H1 (cell line): ENCODE measurements at regions not wholly inside any gene's neighbourhood (a gene's known extent, or its start where the extent isn't known, plus 50 kb on each side); places are given as distances from the start of the nearest gene placed in this dataset.

ENCODE experiments used
- CTCF ChIA-PET: fragments of 300-600 bp; sonication (Branson Sonifier 250); formaldehyde crosslinking; loops from one replicate; lab custom pipeline; 2021; ENCODE audit not compliant: partially characterized antibody; lab: Charles Lee
- POLR2A ChIA-PET: fragments of 300-600 bp; sonication (Branson Sonifier 250); formaldehyde crosslinking; loops from one replicate; lab custom pipeline; 2021; ENCODE audit warnings: inconsistent platforms; ENCODE audit not compliant: partially characterized antibody; lab: Charles Lee
- DNase-seq, 2 experiments: peaks; one replicate each; pipeline versions ENCODE4 v3.0.0 to v3.0.0-alpha.2; 2010 to 2022; ENCODE audit warnings: low spot score in 2 of 2, low read depth in 1 of 2, mixed read lengths in 1 of 2
- FAIRE-seq: peaks from 2 replicates; lab custom pipeline; 2011; peaks lifted over from hg19 to GRCh38; lab: Jason Lieb, UNC
- H2AFZ ChIP-seq: 2 replicates; pipeline ENCODE4 v1.8.1; 2012; ENCODE audit warnings: low read length, inconsistent platforms
- H2AK5ac ChIP-seq: 2 replicates; pipeline ENCODE4 v1.6.1; 2013; ENCODE audit warnings: low read depth, low read length
- H2BK120ac ChIP-seq: replicated peaks from 2 replicates; pipeline ENCODE3; 2013; ENCODE audit warnings: low read depth, low read length, inconsistent platforms
- H2BK12ac ChIP-seq: 2 replicates; pipeline ENCODE4 v1.6.1; 2013; ENCODE audit warnings: low read depth, low read length
- H2BK15ac ChIP-seq: 2 replicates; pipeline ENCODE4 v1.6.1; 2013; ENCODE audit warnings: low read length
- H2BK20ac ChIP-seq: 2 replicates; pipeline ENCODE4 v1.6.1; 2013; ENCODE audit warnings: low read length
- H2BK5ac ChIP-seq: 2 replicates; pipeline ENCODE4 v1.6.1; 2013; ENCODE audit warnings: low read depth, low read length
- H3K14ac ChIP-seq: 2 replicates; pipeline ENCODE4 v1.6.1; 2013; ENCODE audit warnings: inconsistent platforms; ENCODE audit not compliant: insufficient read length
- H3K18ac ChIP-seq: 2 replicates; pipeline ENCODE4 v1.6.1; 2013; ENCODE audit warnings: low read length; ENCODE audit errors: extremely low read depth
- H3K23ac ChIP-seq: 2 replicates; pipeline ENCODE4 v1.6.1; 2013; ENCODE audit warnings: inconsistent platforms; ENCODE audit not compliant: insufficient read length
- H3K23me2 ChIP-seq: 2 replicates; pipeline ENCODE4 v1.6.1; 2013; ENCODE audit warnings: low read depth, low read length
- H3K27ac ChIP-seq: 2 replicates; pipeline ENCODE4 v1.6.1; 2011; ENCODE audit warnings: low read depth, low read length, inconsistent platforms
- H3K27me3 ChIP-seq, 4 experiments: replicated peaks in 1 of 4; 1 replicate in 1 of 4; 2 replicates in 3 of 4; pipeline versions ENCODE4 v1.6.1 to v1.8.1; 2011 to 2013; ENCODE audit warnings: low read length in 3 of 4, mild to moderate bottlenecking in 3 of 4, inconsistent platforms in 2 of 4, mixed read lengths in 2 of 4, moderate library complexity in 1 of 4; ENCODE audit not compliant: control insufficient read depth in 3 of 4, insufficient read depth in 3 of 4; ENCODE audit errors: extremely low read depth in 1 of 4
- H3K36me3 ChIP-seq, 4 experiments: 2 replicates each; pipeline versions ENCODE4 v1.6.1 to v1.8.1; 2011 to 2013; ENCODE audit warnings: mild to moderate bottlenecking in 4 of 4, low read length in 3 of 4, moderate library complexity in 2 of 4, control low read depth in 1 of 4, inconsistent platforms in 1 of 4; ENCODE audit not compliant: insufficient read depth in 4 of 4, control insufficient read depth in 2 of 4
- H3K4ac ChIP-seq: replicated peaks from 2 replicates; pipeline ENCODE3; 2013; ENCODE audit warnings: low read length, low read depth, mixed read lengths, inconsistent platforms; ENCODE audit not compliant: insufficient read length
- H3K4me1 ChIP-seq, 4 experiments: replicated peaks in 1 of 4; 1 replicate in 1 of 4; 2 replicates in 3 of 4; pipeline versions ENCODE4 v1.6.1 to v1.8.1; 2011 to 2013; ENCODE audit warnings: low read length in 3 of 4, inconsistent platforms in 2 of 4, mixed read lengths in 1 of 4; ENCODE audit not compliant: insufficient read depth in 4 of 4, control insufficient read depth in 3 of 4
- H3K4me2 ChIP-seq, 2 experiments: 2 replicates each; pipeline versions ENCODE4 v1.6.1 to v1.8.1; 2011 to 2013; ENCODE audit warnings: low read depth in 2 of 2, low read length in 2 of 2, control low read depth in 1 of 2, inconsistent platforms in 1 of 2, mild to moderate bottlenecking in 1 of 2; ENCODE audit not compliant: insufficient read depth in 1 of 2
- H3K4me3 ChIP-seq, 4 experiments: fragments of 200-600, 300-600 bp in 1 of 4; sonication (generic), shearing (Covaris generic), sonication (Bioruptor Twin) in 1 of 4; 2 replicates each; pipeline versions ENCODE4 v1.5.1 to v1.8.1; 2011 to 2016; ENCODE audit warnings: low read length in 4 of 4, low read depth in 3 of 4, control low read depth in 2 of 4, inconsistent platforms in 2 of 4, mild to moderate bottlenecking in 2 of 4, mixed read lengths in 1 of 4, moderate library complexity in 1 of 4; ENCODE audit not compliant: insufficient read depth in 2 of 4; ENCODE audit errors: extremely low read depth in 1 of 4
- H3K56ac ChIP-seq: replicated peaks from 2 replicates; pipeline ENCODE3; 2013; ENCODE audit warnings: low read depth, mild to moderate bottlenecking, mixed read lengths, low read length, inconsistent platforms; ENCODE audit not compliant: insufficient read length
- H3K79me1 ChIP-seq: 2 replicates; pipeline ENCODE4 v1.6.1; 2013; ENCODE audit warnings: low read depth, low read length, control low read depth
- H3K79me2 ChIP-seq, 2 experiments: 2 replicates each; pipeline versions ENCODE4 v1.6.1 to v1.8.1; 2012 to 2013; ENCODE audit warnings: low read length in 2 of 2, mild to moderate bottlenecking in 2 of 2, inconsistent platforms in 1 of 2; ENCODE audit not compliant: insufficient read depth in 2 of 2, control insufficient read depth in 1 of 2
- H3K9ac ChIP-seq, 4 experiments: replicated peaks in 1 of 4; 1 replicate in 1 of 4; 2 replicates in 3 of 4; pipeline versions ENCODE4 v1.6.1 to v1.8.1; 2011 to 2013; ENCODE audit warnings: low read depth in 3 of 4, low read length in 3 of 4, control low read depth in 2 of 4, mild to moderate bottlenecking in 2 of 4, moderate library complexity in 2 of 4, inconsistent platforms in 1 of 4; ENCODE audit errors: extremely low read depth in 1 of 4
- H3K9me3 ChIP-seq, 2 experiments: 2 replicates each; pipeline versions ENCODE4 v1.6.1 to v1.8.1; 2012 to 2013; ENCODE audit warnings: mild to moderate bottlenecking in 2 of 2, moderate library complexity in 2 of 2, control low read depth in 1 of 2, inconsistent platforms in 1 of 2, low read depth in 1 of 2, low read length in 1 of 2, mixed read lengths in 1 of 2; ENCODE audit not compliant: insufficient read depth in 2 of 2
- H4K20me1 ChIP-seq, 2 experiments: replicated peaks in 1 of 2; 2 replicates each; pipeline versions ENCODE3 to v1.8.1; 2011 to 2013; ENCODE audit warnings: inconsistent platforms in 2 of 2, low read length in 2 of 2, mild to moderate bottlenecking in 1 of 2; ENCODE audit not compliant: insufficient read depth in 2 of 2, control insufficient read depth in 1 of 2
- H4K5ac ChIP-seq: 2 replicates; pipeline ENCODE4 v1.6.1; 2013; ENCODE audit warnings: low read length, low read depth, mixed read lengths, inconsistent platforms; ENCODE audit not compliant: insufficient read length
- H4K8ac ChIP-seq: 2 replicates; pipeline ENCODE4 v1.8.0; 2013; ENCODE audit warnings: mild to moderate bottlenecking, moderate library complexity, low read length, inconsistent platforms; ENCODE audit not compliant: insufficient read depth; ENCODE audit errors: extremely low read depth
- H4K91ac ChIP-seq: replicated peaks from 2 replicates; pipeline ENCODE3; 2013; ENCODE audit warnings: low read length, mixed read lengths, inconsistent platforms; ENCODE audit not compliant: insufficient read length
- BRCA1 ChIP-seq: IDR thresholded peaks from 2 replicates; pipeline ENCODE4 v1.6.1; 2012; ENCODE audit warnings: low read depth, low read length, improper control_type of control experiment
- CBX8 ChIP-seq: fragments of 300-800, 300-1000 bp; sonication (generic); IDR thresholded peaks from 2 replicates; pipeline ENCODE4 v1.7.1; 2016; ENCODE audit warnings: low read depth, low read length, borderline replicate concordance
- EZH2 ChIP-seq: fragments of 200-600 bp; sonication (generic); IDR thresholded peaks from 2 replicates; pipeline ENCODE4 v1.7.1; 2012; ENCODE audit warnings: low read depth, mild to moderate bottlenecking, moderate library complexity, low read length, inconsistent platforms; ENCODE audit not compliant: severe bottlenecking
- JUN ChIP-seq: IDR thresholded peaks from 2 replicates; pipeline ENCODE4 v1.6.1; 2011; ENCODE audit warnings: low read depth, mild to moderate bottlenecking, improper control_type of control experiment, low read length
- MAFK ChIP-seq: IDR thresholded peaks from 2 replicates; pipeline ENCODE4 v1.6.1; 2012; ENCODE audit warnings: low read depth, mild to moderate bottlenecking, improper control_type of control experiment, low read length
- POLR2AphosphoS5 ChIP-seq: IDR thresholded peaks from 2 replicates; pipeline ENCODE4 v1.6.1; 2011; ENCODE audit warnings: low read depth, low read length
- POU5F1 ChIP-seq: IDR thresholded peaks from 2 replicates; pipeline ENCODE4 v1.6.1; 2011; ENCODE audit warnings: low read depth, mild to moderate bottlenecking, low read length, moderate library complexity
- RBBP5 ChIP-seq: IDR thresholded peaks from 2 replicates; pipeline ENCODE4 v1.7.1; 2012; ENCODE audit warnings: low read depth, mild to moderate bottlenecking, inconsistent platforms, low read length, moderate library complexity, borderline replicate concordance
- RFX5 ChIP-seq: IDR thresholded peaks from 2 replicates; pipeline ENCODE4 v1.6.1; 2011; ENCODE audit warnings: low read depth, low read length, improper control_type of control experiment, borderline replicate concordance
- RXRA ChIP-seq: IDR thresholded peaks from 2 replicates; pipeline ENCODE4 v1.6.1; 2011; ENCODE audit warnings: low read depth, mild to moderate bottlenecking, low read length, moderate library complexity; ENCODE audit not compliant: insufficient read depth
- SIN3A ChIP-seq, 2 experiments: IDR thresholded peaks in 1 of 2; conservative IDR thresholded peaks in 1 of 2; 2 replicates each; pipeline ENCODE4 v1.6.1; 2011 to 2012; ENCODE audit warnings: low read length in 2 of 2, improper control_type of control experiment in 1 of 2, low read depth in 1 of 2, mild to moderate bottlenecking in 1 of 2
- SP2 ChIP-seq: IDR thresholded peaks from 2 replicates; pipeline ENCODE4 v1.6.1; 2012; ENCODE audit warnings: mild to moderate bottlenecking, low read length, inconsistent platforms
- WGBS, 2 experiments: shearing (Covaris generic) in 1 of 2; methylation state at CpG; one replicate each; pipeline versions ENCODE4 v1.1.6 to v1.1.7; 2013 to 2015; ENCODE audit warnings: low lambda C conversion rate in 2 of 2, mixed read lengths in 2 of 2, inconsistent platforms in 1 of 2, low coverage in 1 of 2, missing lambda C conversion rate in 1 of 2; ENCODE audit not compliant: insufficient replicate concordance in 2 of 2, insufficient coverage in 1 of 2, insufficient read length in 1 of 2; ENCODE audit errors: extremely low coverage in 1 of 2, missing lambda C conversion rate in 1 of 2; 5-methylcytosine and 5-hydroxymethylcytosine counted together

GRCh38 chr11:119788911-119789560, 60.0 kb upstream of the NECTIN1 start:
- no peak overlapping the region for H3K23ac ChIP-seq
- no peak overlapping the region for H3K9ac ChIP-seq
- peaks cover 0 to 3% of the 10 kb centered on the region in 2 experiments for H4K20me1 ChIP-seq
- no peak for FAIRE-seq
- H3K27me3 ChIP-seq: peaks cover 0 to 28% (median 17%) of the 10 kb centered on the region in 4 experiments; a peak in 5 of 7 replicates
- TF ChIP-seq POU5F1: no peak
- TF ChIP-seq RXRA: no peak
- TF ChIP-seq MAFK: no peak
- no peak for TF ChIP-seq SP2
- no peak for TF ChIP-seq EZH2
- no peak for TF ChIP-seq RFX5
- TF ChIP-seq CBX8: no peak
- TF ChIP-seq SIN3A (conservative IDR thresholded peaks at IDR 0.05 in 1 of 2, IDR thresholded peaks at IDR 0.05 in 1 of 2; ENCODE audit: low read depth in 1 of 2, low read length in 2 of 2): no peak
- TF ChIP-seq RBBP5: no peak
- no peak for TF ChIP-seq BRCA1
- TF ChIP-seq JUN: no peak
- TF ChIP-seq POLR2AphosphoS5: no peak
- no peak overlapping the region; the same call in 1 of the 2 replicates for H3K18ac ChIP-seq
- no peaks in the 10 kb centered on the region for H3K23me2 ChIP-seq
- H3K56ac ChIP-seq: no peak overlapping the region
- no peak overlapping the region for H2AFZ ChIP-seq
- H3K9me3 ChIP-seq: no peaks in the 10 kb centered on the region
- H3K27ac ChIP-seq: no peak overlapping the region
- H4K91ac ChIP-seq: peak overlapping the region; percentile 58
- H3K4me1 ChIP-seq: peaks cover 3 to 25% (median 16%) of the 10 kb centered on the region in 4 experiments
- H3K36me3 ChIP-seq: no peaks in the 10 kb centered on the region
- ChIA-PET CTCF (interaction anchor here (1.0 to 4.7 kb wide), 9 partner anchors 9 to 379 kb away, joined by 3 to 22 read pairs (median 4); no protein-coding TSS in a partner anchor), POLR2A (no interaction called here)
- no peak overlapping the region for H3K4me2 ChIP-seq
- H3K79me2 ChIP-seq: no peaks in the 10 kb centered on the region
- H3K14ac ChIP-seq: no peak overlapping the region
- H2BK15ac ChIP-seq: no peak overlapping the region
- no peak overlapping the region for H2BK5ac ChIP-seq
- DNase-seq: no peak
- 84% methylated on average over 22 of the region's 22 CpGs; no CpG with 5 or more reads in 1 of the 2 experiments for WGBS, 2 experiments
- H4K5ac ChIP-seq: no peak overlapping the region
- no peak overlapping the region for H2BK20ac ChIP-seq
- no peak overlapping the region for H3K4ac ChIP-seq
- H2AK5ac ChIP-seq: 0 out of 2 replicates have a peak overlapping the region, but pooled peaks have one; percentile 65
- H4K8ac ChIP-seq: no peak overlapping the region; the same call in 1 of the 2 replicates
- no peak overlapping the region; the same call in 1 of the 2 replicates for H2BK12ac ChIP-seq
- H3K79me1 ChIP-seq: no peaks in the 10 kb centered on the region
- no peak overlapping the region for H3K4me3 ChIP-seq
- no peak overlapping the region for H2BK120ac ChIP-seq
